Lower leg skin (tissue), 4 donors: ENCODE measurements at regions not wholly inside any gene's neighbourhood (a gene's known extent, or its start where the extent isn't known, plus 50 kb on each side); places are given as distances from the start of the nearest gene placed in this dataset.

Experiments used
- DNase-seq, 2 donors: peaks; one replicate each; pipeline ENCODE4 v3.0.0-alpha.2; 2019; ENCODE audit warnings: low spot score in 2 of 2
- H3K4me3 ChIP-seq: fragments of 200-600 bp; sonication (generic); 2 replicates; pipeline ENCODE4 v1.5.1; 2017; ENCODE audit warnings: mild to moderate bottlenecking, low read depth; ENCODE audit not compliant: poor library complexity, severe bottlenecking
- CTCF ChIP-seq, 3 donors: fragments of 450-650 bp; IDR thresholded peaks; one replicate each; pipeline ENCODE4 v1.5.1; 2016; ENCODE audit warnings: antibody characterized with exemption in 3 of 3, mild to moderate bottlenecking in 3 of 3, moderate library complexity in 2 of 3
- POLR2A ChIP-seq, 2 donors: fragments of 450-650 bp; IDR thresholded peaks; one replicate each; pipeline ENCODE4 v1.6.1; 2016 to 2017; ENCODE audit warnings: antibody characterized with exemption in 2 of 2, mild to moderate bottlenecking in 1 of 2, moderate library complexity in 1 of 2
- WGBS, 2 donors: methylation state at CpG; one replicate each; pipeline ENCODE4 v1.1.5; 2018; 5-methylcytosine and 5-hydroxymethylcytosine counted together
- intact Hi-C: fragments of 100-400 bp; cut with DNase I; formaldehyde crosslinking; loops from one replicate; pipeline ENCODE4 v1.15.0; 2023; ENCODE audit warnings: low total_unique reads

- no peak overlapping the region for H3K4me3 ChIP-seq
- no peak for DNase-seq
- WGBS, 2 donors = 81 to 89% methylated on average over 1 of the region's 1 CpG
- intact Hi-C loops = no loop called here
- no peak for TF ChIP-seq CTCF (IDR thresholded peaks at IDR 0.05)
- no peak for TF ChIP-seq POLR2A (IDR thresholded peaks at IDR 0.05)
These were observed 65.6 kb upstream of the RPL11 start for GRCh38 chr1:23625929-23626535.

- intact Hi-C loops = no loop called here
- 87 to 95% methylated on average over 4 of the region's 4 CpGs for WGBS, 2 donors
- no peak overlapping the region for H3K4me3 ChIP-seq
- TF ChIP-seq CTCF (IDR thresholded peaks at IDR 0.05) (no peak), POLR2A (IDR thresholded peaks at IDR 0.05) (no peak)
- DNase-seq = no peak
These were observed 66.1 kb upstream of the RPL11 start for GRCh38 chr1:23625459-23625858.

- H3K4me3 ChIP-seq = no peak overlapping the region
- TF ChIP-seq POLR2A (IDR thresholded peaks at IDR 0.05) (no peak), CTCF (IDR thresholded peaks at IDR 0.05) (no peak)
- intact Hi-C loops = no loop called here
- WGBS, 2 donors = 80 to 84% methylated on average over 4 of the region's 4 CpGs
- DNase-seq = no peak
These were observed 65.1 kb upstream of the ID3 start for GRCh38 chr1:23624440-23624839.

GRCh38 chr1:23622284-23622683 lies 63.0 kb upstream of the ID3 start:
- intact Hi-C loops = no loop called here
- TF ChIP-seq CTCF (IDR thresholded peaks at IDR 0.05) (no peak), POLR2A (IDR thresholded peaks at IDR 0.05) (no peak)
- no peak for DNase-seq
- 93 to 95% methylated on average over 4 of the region's 4 CpGs for WGBS, 2 donors
- H3K4me3 ChIP-seq = no peak overlapping the region

- 92% methylated on average over 5 of the region's 5 CpGs for WGBS, 2 donors
- no peak for DNase-seq
- TF ChIP-seq CTCF (IDR thresholded peaks at IDR 0.05) (no peak), POLR2A (IDR thresholded peaks at IDR 0.05) (no peak)
- intact Hi-C loops = no loop called here
- H3K4me3 ChIP-seq = no peak overlapping the region
These were observed 61.3 kb upstream of the ID3 start for GRCh38 chr1:23620605-23621004.
